IPS-18a (cell line): ENCODE measurements at regions not wholly inside any gene's neighbourhood (a gene's known extent, or its start where the extent isn't known, plus 50 kb on each side); places are given as distances from the start of the nearest gene placed in this dataset.

Experiments
- H3K27ac ChIP-seq: one replicate; pipeline ENCODE4 v1.5.1; 2013; ENCODE audit warnings: low read length
- H3K27me3 ChIP-seq: one replicate; pipeline ENCODE4 v1.6.1; 2013; ENCODE audit warnings: mild to moderate bottlenecking, low read length; ENCODE audit not compliant: control insufficient read depth, insufficient read depth
- H3K36me3 ChIP-seq: one replicate; pipeline ENCODE4 v1.6.1; 2013; ENCODE audit warnings: low read depth, low read length; ENCODE audit not compliant: control insufficient read depth
- H3K4me1 ChIP-seq: one replicate; pipeline ENCODE4 v1.6.1; 2013; ENCODE audit warnings: low read depth, low read length; ENCODE audit not compliant: control insufficient read depth
- H3K4me3 ChIP-seq: one replicate; pipeline ENCODE4 v1.5.1; 2013; ENCODE audit warnings: low read length
- H3K9ac ChIP-seq: one replicate; pipeline ENCODE4 v1.6.1; 2013; ENCODE audit warnings: mild to moderate bottlenecking, low read length, moderate library complexity
- H3K9me3 ChIP-seq: one replicate; pipeline ENCODE4 v1.6.1; 2013; ENCODE audit warnings: low read depth, low read length; ENCODE audit not compliant: control insufficient read depth

GRCh38 chr15:93829115-93829870 is 402.1 kb upstream of the MCTP2 start:
- Histone ChIP-seq H3K27me3 (no peaks in the 10 kb centered on the region), H3K4me1 (peaks cover 12% of the 10 kb centered on the region), H3K36me3 (no peaks in the 10 kb centered on the region), H3K4me3 (no peak overlapping the region), H3K27ac (no peak overlapping the region), H3K9me3 (no peaks in the 10 kb centered on the region), H3K9ac (no peak overlapping the region)

GRCh38 chr15:93826790-93827189 is 404.6 kb upstream of the MCTP2 start:
- Histone ChIP-seq H3K27ac (no peak overlapping the region), H3K9ac (no peak overlapping the region), H3K27me3 (no peaks in the 10 kb centered on the region), H3K36me3 (no peaks in the 10 kb centered on the region), H3K4me1 (peaks cover 12% of the 10 kb centered on the region), H3K4me3 (no peak overlapping the region), H3K9me3 (no peaks in the 10 kb centered on the region)

GRCh38 chr15:93826293-93826692 is 405.1 kb upstream of the MCTP2 start:
- Histone ChIP-seq H3K27me3 (no peaks in the 10 kb centered on the region), H3K4me1 (peaks cover 12% of the 10 kb centered on the region), H3K36me3 (no peaks in the 10 kb centered on the region), H3K4me3 (no peak overlapping the region), H3K27ac (no peak overlapping the region), H3K9me3 (no peaks in the 10 kb centered on the region), H3K9ac (no peak overlapping the region)

GRCh38 chr15:93825682-93826081 is 405.7 kb upstream of the MCTP2 start:
- Histone ChIP-seq H3K27me3 (no peaks in the 10 kb centered on the region), H3K4me1 (peaks cover 12% of the 10 kb centered on the region), H3K9ac (no peak overlapping the region), H3K4me3 (no peak overlapping the region), H3K27ac (no peak overlapping the region), H3K9me3 (no peaks in the 10 kb centered on the region), H3K36me3 (no peaks in the 10 kb centered on the region)

- Histone ChIP-seq H3K9ac (no peak overlapping the region), H3K27me3 (no peaks in the 10 kb centered on the region), H3K36me3 (no peaks in the 10 kb centered on the region), H3K4me3 (no peak overlapping the region), H3K27ac (no peak overlapping the region), H3K9me3 (no peaks in the 10 kb centered on the region), H3K4me1 (peaks cover 9% of the 10 kb centered on the region)
Measured at GRCh38 chr15:93823971-93824913, 407.1 kb upstream of the MCTP2 start.

GRCh38 chr15:93820566-93820965 is 410.8 kb upstream of the MCTP2 start:
- H3K9ac ChIP-seq, result no peak overlapping the region
- no peaks in the 10 kb centered on the region for H3K9me3 ChIP-seq
- H3K4me1 ChIP-seq, result peaks cover 9% of the 10 kb centered on the region
- no peak overlapping the region for H3K4me3 ChIP-seq
- H3K27ac ChIP-seq, result no peak overlapping the region
- H3K36me3 ChIP-seq, result no peaks in the 10 kb centered on the region
- H3K27me3 ChIP-seq, result no peaks in the 10 kb centered on the region

GRCh38 chr15:93819826-93820225 is 411.5 kb upstream of the MCTP2 start:
- H3K27ac ChIP-seq, result no peak overlapping the region
- H3K27me3 ChIP-seq, result no peaks in the 10 kb centered on the region
- no peak overlapping the region for H3K4me3 ChIP-seq
- H3K4me1 ChIP-seq, result peaks cover 6% of the 10 kb centered on the region
- H3K9me3 ChIP-seq, result no peaks in the 10 kb centered on the region
- no peaks in the 10 kb centered on the region for H3K36me3 ChIP-seq
- H3K9ac ChIP-seq, result no peak overlapping the region

- Histone ChIP-seq H3K9me3 (no peaks in the 10 kb centered on the region), H3K27ac (no peak overlapping the region), H3K9ac (no peak overlapping the region), H3K4me3 (no peak overlapping the region), H3K27me3 (no peaks in the 10 kb centered on the region), H3K36me3 (no peaks in the 10 kb centered on the region), H3K4me1 (peaks cover 6% of the 10 kb centered on the region)
Measured at GRCh38 chr15:93816815-93817214, 414.5 kb upstream of the MCTP2 start.

- Histone ChIP-seq H3K4me3 (no peak overlapping the region), H3K9ac (no peak overlapping the region), H3K27me3 (no peaks in the 10 kb centered on the region), H3K36me3 (no peaks in the 10 kb centered on the region), H3K4me1 (no peaks in the 10 kb centered on the region), H3K27ac (no peak overlapping the region), H3K9me3 (no peaks in the 10 kb centered on the region)
Measured at GRCh38 chr15:93811305-93811704, 420.1 kb upstream of the MCTP2 start.

- no peak overlapping the region for H3K4me3 ChIP-seq
- H3K27me3 ChIP-seq, result no peaks in the 10 kb centered on the region
- H3K4me1 ChIP-seq, result no peaks in the 10 kb centered on the region
- H3K9me3 ChIP-seq, result no peaks in the 10 kb centered on the region
- H3K36me3 ChIP-seq, result no peaks in the 10 kb centered on the region
- no peak overlapping the region for H3K9ac ChIP-seq
- H3K27ac ChIP-seq, result no peak overlapping the region
Measured at GRCh38 chr15:93809516-93809915, 421.8 kb upstream of the MCTP2 start.

GRCh38 chr15:93803421-93804152 is 427.8 kb upstream of the MCTP2 start:
- Histone ChIP-seq H3K27me3 (no peaks in the 10 kb centered on the region), H3K36me3 (no peaks in the 10 kb centered on the region), H3K9me3 (no peaks in the 10 kb centered on the region), H3K4me1 (peaks cover 9% of the 10 kb centered on the region), H3K27ac (no peak overlapping the region), H3K4me3 (no peak overlapping the region), H3K9ac (no peak overlapping the region)
